HEK293 (cell line): ENCODE measurements at regions not wholly inside any gene's neighbourhood (a gene's known extent, or its start where the extent isn't known, plus 50 kb on each side); places are given as distances from the start of the nearest gene placed in this dataset.

Source experiments
- CTCF ChIA-PET: fragments of 350-600 bp; formaldehyde crosslinking; extraction: SDS; loops from one replicate; lab custom pipeline; 2021; ENCODE audit warnings: antibody characterized with exemption; lab: Yijun Ruan, JAX
- POLR2A ChIA-PET: fragments of 300-600 bp; formaldehyde crosslinking; extraction: SDS; loops from one replicate; lab custom pipeline; 2020; ENCODE audit warnings: antibody characterized with exemption, inconsistent platforms; lab: Yijun Ruan, JAX
- H3K27ac ChIP-seq: fragments of 200-500 bp; sonication (Bioruptor generic); 2 replicates; pipeline ENCODE4 v1.5.1; 2014; ENCODE audit warnings: low read depth, low read length, control low read depth, inconsistent platforms; ENCODE audit errors: extremely low read depth
- H3K36me3 ChIP-seq, 2 experiments: fragments of 200-500 bp in 1 of 2; sonication (Bioruptor generic) in 1 of 2; 1 replicate in 1 of 2; 2 replicates in 1 of 2; pipeline ENCODE4 v1.5.1; 2014 to 2017; ENCODE audit warnings: inconsistent platforms in 2 of 2, low read length in 2 of 2; ENCODE audit not compliant: control insufficient read depth in 2 of 2, insufficient read depth in 1 of 2
- H3K4me1 ChIP-seq: fragments of 200-500 bp; sonication (Bioruptor generic); 2 replicates; pipeline ENCODE4 v1.5.1; 2014; ENCODE audit warnings: mild to moderate bottlenecking, low read length, inconsistent platforms; ENCODE audit not compliant: control insufficient read depth, insufficient read depth
- H3K4me3 ChIP-seq: 2 replicates; pipeline ENCODE4 v1.5.1; 2011; ENCODE audit warnings: low read depth, mild to moderate bottlenecking, control low read depth, low read length, moderate library complexity
- H3K9me3 ChIP-seq: fragments of 200-500 bp; sonication (Bioruptor generic); 2 replicates; pipeline ENCODE4 v1.5.1; 2014; ENCODE audit warnings: low read depth, low read length, inconsistent platforms; ENCODE audit not compliant: control insufficient read depth, insufficient read depth
- FEZF1 ChIP-seq: fragments of 450-650 bp; formaldehyde crosslinking; IDR thresholded peaks from 2 replicates; pipeline ENCODE4 v1.5.1; 2016; ENCODE audit warnings: missing biosample characterization, missing genetic modification characterization
- GLI2 ChIP-seq: fragments of 450-650 bp; formaldehyde crosslinking; IDR thresholded peaks from 2 replicates; pipeline ENCODE4; 2017; ENCODE audit warnings: missing biosample characterization, missing genetic modification characterization, low read depth, borderline replicate concordance
- KLF1 ChIP-seq: fragments of 450-650 bp; formaldehyde crosslinking; IDR thresholded peaks from 2 replicates; pipeline ENCODE4 v1.5.1; 2016; ENCODE audit warnings: missing biosample characterization, missing genetic modification characterization
- SP2 ChIP-seq: fragments of 450-650 bp; formaldehyde crosslinking; IDR thresholded peaks from 2 replicates; pipeline ENCODE4 v1.5.1; 2016; ENCODE audit warnings: missing biosample characterization, missing genetic modification characterization
- ZBTB7A ChIP-seq: fragments of 450-650 bp; formaldehyde crosslinking; IDR thresholded peaks from 2 replicates; pipeline ENCODE4 v1.5.1; 2016; ENCODE audit warnings: low read depth, missing biosample characterization, missing genetic modification characterization
- ZNF112 ChIP-seq: fragments of 450-650 bp; formaldehyde crosslinking; IDR thresholded peaks from 2 replicates; pipeline ENCODE4 v1.5.0; 2017; ENCODE audit warnings: missing biosample characterization, missing genetic modification characterization
- ZNF121 ChIP-seq: fragments of 450-650 bp; formaldehyde crosslinking; IDR thresholded peaks from 2 replicates; pipeline ENCODE4 v1.5.1; 2016; ENCODE audit warnings: missing biosample characterization, missing genetic modification characterization
- ZNF292 ChIP-seq: fragments of 450-650 bp; formaldehyde crosslinking; IDR thresholded peaks from 2 replicates; pipeline ENCODE4 v1.5.1; 2016; ENCODE audit warnings: low read depth, missing biosample characterization, missing genetic modification characterization, borderline replicate concordance
- ZNF335 ChIP-seq: fragments of 450-650 bp; formaldehyde crosslinking; conservative IDR thresholded peaks from 2 replicates; pipeline ENCODE4 v1.5.1; 2016; ENCODE audit warnings: missing biosample characterization, missing genetic modification characterization
- ZNF37A ChIP-seq: fragments of 450-650 bp; IDR thresholded peaks from 2 replicates; pipeline ENCODE4 v1.5.1; 2018; ENCODE audit warnings: missing biosample characterization, missing genetic modification characterization
- ZNF404 ChIP-seq: fragments of 450-650 bp; formaldehyde crosslinking; IDR thresholded peaks from 2 replicates; pipeline ENCODE4 v1.5.1; 2017; ENCODE audit warnings: missing biosample characterization, missing genetic modification characterization
- ZNF549 ChIP-seq: fragments of 450-650 bp; IDR thresholded peaks from 2 replicates; pipeline ENCODE4 v1.5.1; 2018; ENCODE audit warnings: missing biosample characterization, missing genetic modification characterization, mild to moderate bottlenecking, inconsistent platforms, moderate library complexity
- ZNF629 ChIP-seq: fragments of 450-650 bp; formaldehyde crosslinking; IDR thresholded peaks from 2 replicates; pipeline ENCODE4 v1.5.1; 2017; ENCODE audit warnings: missing biosample characterization, missing genetic modification characterization
- ZNF658 ChIP-seq: fragments of 450-650 bp; formaldehyde crosslinking; IDR thresholded peaks from 2 replicates; pipeline ENCODE4; 2016; ENCODE audit warnings: missing biosample characterization, missing genetic modification characterization
- ZNF660 ChIP-seq: fragments of 450-650 bp; IDR thresholded peaks from 2 replicates; pipeline ENCODE4 v1.5.1; 2018; ENCODE audit warnings: missing biosample characterization, mild to moderate bottlenecking, missing genetic modification characterization
- ZNF664 ChIP-seq: fragments of 450-650 bp; formaldehyde crosslinking; IDR thresholded peaks from 2 replicates; pipeline ENCODE4 v1.5.1; 2016; ENCODE audit warnings: missing biosample characterization, missing genetic modification characterization
- ZNF677 ChIP-seq: fragments of 450-650 bp; IDR thresholded peaks from 2 replicates; pipeline ENCODE4 v1.5.0; 2018; ENCODE audit warnings: missing biosample characterization, mild to moderate bottlenecking, missing genetic modification characterization, moderate library complexity
- TF ChIP-seq, protein P1 (sequence below): fragments of 450-650 bp; formaldehyde crosslinking; IDR thresholded peaks from 2 replicates; pipeline ENCODE4 v1.5.0; 2017; ENCODE audit warnings: missing biosample characterization, missing genetic modification characterization, borderline replicate concordance
- TF ChIP-seq, protein P2 (sequence below): fragments of 450-650 bp; formaldehyde crosslinking; IDR thresholded peaks from 2 replicates; pipeline ENCODE4 v1.5.1; 2017; ENCODE audit warnings: missing biosample characterization, missing genetic modification characterization
- TF ChIP-seq, protein P3 (sequence below): fragments of 450-650 bp; formaldehyde crosslinking; IDR thresholded peaks from 2 replicates; pipeline ENCODE4 v1.5.1; 2016; ENCODE audit warnings: missing biosample characterization, missing genetic modification characterization, borderline replicate concordance
- TF ChIP-seq, protein P4 (sequence below): fragments of 450-650 bp; formaldehyde crosslinking; IDR thresholded peaks from 2 replicates; pipeline ENCODE4 v1.5.1; 2016; ENCODE audit warnings: missing biosample characterization, missing genetic modification characterization

DNA sequence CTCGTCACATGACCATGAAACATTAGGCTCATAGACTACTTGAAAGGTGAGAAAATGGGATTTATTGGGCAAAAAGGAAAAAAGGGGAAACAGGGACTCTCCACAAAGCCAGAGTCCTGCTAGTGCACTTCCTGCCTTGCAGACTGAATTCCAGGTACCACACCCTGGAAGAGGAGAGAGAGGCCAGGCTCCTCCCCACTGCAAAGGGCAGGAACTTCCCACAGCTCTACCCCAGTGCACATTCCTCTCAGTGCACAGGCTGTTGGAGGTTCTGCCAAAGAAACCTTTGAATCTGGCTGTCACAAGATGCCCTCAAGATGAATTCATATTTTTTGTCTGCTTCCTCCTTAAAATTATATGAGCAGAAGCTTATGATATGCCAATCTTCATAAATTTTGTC is 920.4 kb upstream of the GJE1 start:
- H3K27ac ChIP-seq = no peak overlapping the region
- ChIA-PET POLR2A (no interaction called here), CTCF (interaction anchor here (0.7 kb wide), 1 partner anchor 107 kb away, joined by 4 read pairs; no protein-coding TSS in a partner anchor)
- no peaks in the 10 kb centered on the region for H3K9me3 ChIP-seq
- TF ChIP-seq SP2 (tag by site-specific recombination) = no peak
- TF ChIP-seq ZNF658 = no peak
- TF ChIP-seq ZNF677 (tag by site-specific recombination) = no peak
- no peak for TF ChIP-seq KLF1
- no peak for TF ChIP-seq FEZF1 (tag by site-specific recombination)
- TF ChIP-seq ZNF664 (tag by site-specific recombination) = no peak
- no peak for TF ChIP-seq ZNF404 (tag by site-specific recombination)
- TF ChIP-seq ZNF660 (tag by site-specific recombination) = no peak
- no peak for TF ChIP-seq GLI2 (tag by site-specific recombination)
- TF ChIP-seq, protein P1, sequence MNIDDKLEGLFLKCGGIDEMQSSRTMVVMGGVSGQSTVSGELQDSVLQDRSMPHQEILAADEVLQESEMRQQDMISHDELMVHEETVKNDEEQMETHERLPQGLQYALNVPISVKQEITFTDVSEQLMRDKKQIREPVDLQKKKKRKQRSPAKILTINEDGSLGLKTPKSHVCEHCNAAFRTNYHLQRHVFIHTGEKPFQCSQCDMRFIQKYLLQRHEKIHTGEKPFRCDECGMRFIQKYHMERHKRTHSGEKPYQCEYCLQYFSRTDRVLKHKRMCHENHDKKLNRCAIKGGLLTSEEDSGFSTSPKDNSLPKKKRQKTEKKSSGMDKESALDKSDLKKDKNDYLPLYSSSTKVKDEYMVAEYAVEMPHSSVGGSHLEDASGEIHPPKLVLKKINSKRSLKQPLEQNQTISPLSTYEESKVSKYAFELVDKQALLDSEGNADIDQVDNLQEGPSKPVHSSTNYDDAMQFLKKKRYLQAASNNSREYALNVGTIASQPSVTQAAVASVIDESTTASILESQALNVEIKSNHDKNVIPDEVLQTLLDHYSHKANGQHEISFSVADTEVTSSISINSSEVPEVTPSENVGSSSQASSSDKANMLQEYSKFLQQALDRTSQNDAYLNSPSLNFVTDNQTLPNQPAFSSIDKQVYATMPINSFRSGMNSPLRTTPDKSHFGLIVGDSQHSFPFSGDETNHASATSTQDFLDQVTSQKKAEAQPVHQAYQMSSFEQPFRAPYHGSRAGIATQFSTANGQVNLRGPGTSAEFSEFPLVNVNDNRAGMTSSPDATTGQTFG (tag by site-specific recombination) = no peak
- TF ChIP-seq ZNF37A (tag by site-specific recombination) = no peak
- TF ChIP-seq, protein P2, sequence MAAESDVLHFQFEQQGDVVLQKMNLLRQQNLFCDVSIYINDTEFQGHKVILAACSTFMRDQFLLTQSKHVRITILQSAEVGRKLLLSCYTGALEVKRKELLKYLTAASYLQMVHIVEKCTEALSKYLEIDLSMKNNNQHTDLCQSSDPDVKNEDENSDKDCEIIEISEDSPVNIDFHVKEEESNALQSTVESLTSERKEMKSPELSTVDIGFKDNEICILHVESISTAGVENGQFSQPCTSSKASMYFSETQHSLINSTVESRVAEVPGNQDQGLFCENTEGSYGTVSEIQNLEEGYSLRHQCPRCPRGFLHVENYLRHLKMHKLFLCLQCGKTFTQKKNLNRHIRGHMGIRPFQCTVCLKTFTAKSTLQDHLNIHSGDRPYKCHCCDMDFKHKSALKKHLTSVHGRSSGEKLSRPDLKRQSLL (tag by site-specific recombination) = no peak
- TF ChIP-seq ZNF549 = no peak
- no peak for TF ChIP-seq ZNF121 (tag by site-specific recombination)
- no peak for TF ChIP-seq ZNF335 (tag by site-specific recombination)
- TF ChIP-seq, all 188 proteins: peak for 0
- H3K36me3 ChIP-seq = no peaks in the 10 kb centered on the region
- H3K4me3 ChIP-seq = no peak overlapping the region
- H3K4me1 ChIP-seq = no peaks in the 10 kb centered on the region

DNA sequence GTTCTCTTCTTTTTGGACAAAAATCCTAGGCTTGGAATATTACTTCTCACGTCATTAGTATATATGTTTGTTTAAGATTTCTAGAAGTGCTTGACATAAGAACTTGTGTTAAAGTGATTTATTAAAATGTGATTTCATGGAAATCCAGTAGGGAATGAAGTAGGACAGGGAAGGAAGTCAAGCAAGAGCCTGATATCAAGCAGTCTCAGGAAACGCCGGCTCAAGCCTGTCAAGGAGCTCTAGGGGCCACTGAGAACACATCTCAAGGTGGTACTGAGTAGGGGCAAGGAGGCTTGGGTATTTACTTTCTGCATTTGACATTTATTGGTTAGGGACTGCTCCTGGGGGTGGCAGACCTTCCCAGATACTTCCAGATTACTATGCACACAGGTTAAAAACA is 920.9 kb upstream of the GJE1 start:
- ChIA-PET CTCF (interaction anchor here (1.5 kb wide), 1 partner anchor 350 kb away, joined by 3 read pairs; no protein-coding TSS in a partner anchor), POLR2A (no interaction called here)
- H3K27ac ChIP-seq = no peak overlapping the region
- H3K36me3 ChIP-seq = no peaks in the 10 kb centered on the region
- H3K4me3 ChIP-seq = no peak overlapping the region
- TF ChIP-seq ZNF292 = no peak
- TF ChIP-seq, protein P3, sequence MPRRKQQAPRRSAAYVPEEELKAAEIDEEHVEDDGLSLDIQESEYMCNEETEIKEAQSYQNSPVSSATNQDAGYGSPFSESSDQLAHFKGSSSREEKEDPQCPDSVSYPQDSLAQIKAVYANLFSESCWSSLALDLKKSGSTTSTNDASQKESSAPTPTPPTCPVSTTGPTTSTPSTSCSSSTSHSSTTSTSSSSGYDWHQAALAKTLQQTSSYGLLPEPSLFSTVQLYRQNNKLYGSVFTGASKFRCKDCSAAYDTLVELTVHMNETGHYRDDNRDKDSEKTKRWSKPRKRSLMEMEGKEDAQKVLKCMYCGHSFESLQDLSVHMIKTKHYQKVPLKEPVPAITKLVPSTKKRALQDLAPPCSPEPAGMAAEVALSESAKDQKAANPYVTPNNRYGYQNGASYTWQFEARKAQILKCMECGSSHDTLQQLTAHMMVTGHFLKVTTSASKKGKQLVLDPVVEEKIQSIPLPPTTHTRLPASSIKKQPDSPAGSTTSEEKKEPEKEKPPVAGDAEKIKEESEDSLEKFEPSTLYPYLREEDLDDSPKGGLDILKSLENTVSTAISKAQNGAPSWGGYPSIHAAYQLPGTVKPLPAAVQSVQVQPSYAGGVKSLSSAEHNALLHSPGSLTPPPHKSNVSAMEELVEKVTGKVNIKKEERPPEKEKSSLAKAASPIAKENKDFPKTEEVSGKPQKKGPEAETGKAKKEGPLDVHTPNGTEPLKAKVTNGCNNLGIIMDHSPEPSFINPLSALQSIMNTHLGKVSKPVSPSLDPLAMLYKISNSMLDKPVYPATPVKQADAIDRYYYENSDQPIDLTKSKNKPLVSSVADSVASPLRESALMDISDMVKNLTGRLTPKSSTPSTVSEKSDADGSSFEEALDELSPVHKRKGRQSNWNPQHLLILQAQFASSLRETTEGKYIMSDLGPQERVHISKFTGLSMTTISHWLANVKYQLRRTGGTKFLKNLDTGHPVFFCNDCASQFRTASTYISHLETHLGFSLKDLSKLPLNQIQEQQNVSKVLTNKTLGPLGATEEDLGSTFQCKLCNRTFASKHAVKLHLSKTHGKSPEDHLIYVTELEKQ (tag by site-specific recombination) = no peak
- TF ChIP-seq, protein P4, sequence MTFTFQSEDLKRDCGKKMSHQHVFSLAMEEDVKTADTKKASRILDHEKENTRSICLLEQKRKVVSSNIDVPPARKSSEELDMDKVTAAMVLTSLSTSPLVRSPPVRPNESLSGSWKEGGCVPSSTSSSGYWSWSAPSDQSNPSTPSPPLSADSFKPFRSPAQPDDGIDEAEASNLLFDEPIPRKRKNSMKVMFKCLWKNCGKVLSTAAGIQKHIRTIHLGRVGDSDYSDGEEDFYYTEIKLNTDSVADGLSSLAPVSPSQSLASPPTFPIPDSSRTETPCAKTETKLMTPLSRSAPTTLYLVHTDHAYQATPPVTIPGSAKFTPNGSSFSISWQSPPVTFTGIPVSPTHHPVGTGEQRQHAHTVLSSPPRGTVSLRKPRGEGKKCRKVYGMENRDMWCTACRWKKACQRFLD = no peak
- no peak for TF ChIP-seq ZBTB7A (tag by site-specific recombination)
- no peak for TF ChIP-seq ZNF629 (tag by site-specific recombination)
- no peak for TF ChIP-seq ZNF112 (tag by site-specific recombination)
- no peaks in the 10 kb centered on the region for H3K4me1 ChIP-seq
- H3K9me3 ChIP-seq = no peaks in the 10 kb centered on the region
